ENCODE measurements at regions not wholly inside any gene's neighbourhood (a gene's known extent, or its start where the extent isn't known, plus 50 kb on each side); places are given as distances from the start of the nearest gene placed in this dataset.
A peak's percentile ranks its signal among the peaks of the same experiment; 100 is the strongest.

- no peak for DNase-seq
Measured at GRCh38 chr6:155970472-155970871, 514.8 kb upstream of the NOX3 start.

- DNase-seq: no peak
Measured at GRCh38 chr6:155968921-155969320, 513.3 kb upstream of the NOX3 start.

- DNase-seq: no peak
Measured at GRCh38 chr6:155967322-155967721, 511.7 kb upstream of the NOX3 start.

GRCh38 chr6:155964544-155964943, 508.9 kb upstream of the NOX3 start:
- DNase-seq: no peak

GRCh38 chr6:155962276-155962675, 506.6 kb upstream of the NOX3 start:
- no peak for DNase-seq

- DNase-seq: peak; percentile 28
Measured at GRCh38 chr6:155959898-155960495, 504.4 kb upstream of the NOX3 start.

GRCh38 chr6:155958550-155958949, 502.9 kb upstream of the NOX3 start:
- DNase-seq: no peak

GRCh38 chr6:155955038-155955437, 499.4 kb upstream of the NOX3 start:
- no peak for DNase-seq

GRCh38 chr6:155954149-155954548, 498.5 kb upstream of the NOX3 start:
- DNase-seq: no peak

- no peak for DNase-seq
Measured at GRCh38 chr6:155949256-155949655, 493.6 kb upstream of the NOX3 start.

GRCh38 chr6:155946860-155947259, 491.2 kb upstream of the NOX3 start:
- no peak for DNase-seq

- no peak for DNase-seq
Measured at GRCh38 chr6:155943635-155944034, 488.0 kb upstream of the NOX3 start.

GRCh38 chr6:155939253-155939652, 483.6 kb upstream of the NOX3 start:
- DNase-seq: no peak

- DNase-seq: no peak
Measured at GRCh38 chr6:155936551-155936950, 480.9 kb upstream of the NOX3 start.

- DNase-seq: no peak
Measured at GRCh38 chr6:155936127-155936526, 480.5 kb upstream of the NOX3 start.

- DNase-seq: no peak
Measured at GRCh38 chr6:155916846-155917624, 461.4 kb upstream of the NOX3 start.

- no peak for DNase-seq
Measured at GRCh38 chr6:155915651-155916050, 460.0 kb upstream of the NOX3 start.

GRCh38 chr6:155913816-155914215, 458.2 kb upstream of the NOX3 start:
- DNase-seq: no peak

GRCh38 chr6:155909710-155910109, 454.1 kb upstream of the NOX3 start:
- no peak for DNase-seq

- no peak for DNase-seq
Measured at GRCh38 chr6:155895641-155896040, 440.0 kb upstream of the NOX3 start.

GRCh38 chr6:155894758-155895157, 439.1 kb upstream of the NOX3 start:
- no peak for DNase-seq

- no peak for DNase-seq
Measured at GRCh38 chr6:155894262-155894661, 438.6 kb upstream of the NOX3 start.

GRCh38 chr6:155890409-155890808, 434.8 kb upstream of the NOX3 start:
- DNase-seq: no peak

- DNase-seq: no peak
Measured at GRCh38 chr6:155889410-155889809, 433.8 kb upstream of the NOX3 start.

- no peak for DNase-seq
Measured at GRCh38 chr6:155887421-155887820, 431.8 kb upstream of the NOX3 start.

Data from NCI-H1436 (cell line).